ENCODE measurements at regions not wholly inside any gene's neighbourhood (a gene's known extent, or its start where the extent isn't known, plus 50 kb on each side); places are given as distances from the start of the nearest gene placed in this dataset.

DNA sequence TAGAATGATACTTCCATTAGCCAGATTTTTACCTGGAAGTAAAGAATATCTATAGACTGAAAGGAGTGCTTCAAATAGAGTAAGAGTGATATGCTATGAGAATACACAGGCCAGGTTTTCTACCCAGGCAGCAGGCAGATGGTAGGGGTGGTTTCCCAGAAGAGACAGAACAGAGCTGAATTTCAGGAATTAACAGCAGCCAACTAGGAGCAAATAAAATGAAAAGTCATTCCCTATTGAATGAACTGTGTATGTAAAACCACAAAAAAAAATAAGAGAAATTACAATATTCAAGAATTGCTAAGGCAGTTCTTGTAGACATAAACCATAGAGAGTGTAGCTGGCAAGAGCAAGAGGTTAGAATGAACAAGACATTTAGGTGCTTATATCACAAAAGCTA, 336.8 kb downstream of the KCNJ3 start:
- no peak for TF ChIP-seq POLR2A (IDR thresholded peaks at IDR 0.05)
- TF ChIP-seq, protein P1, sequence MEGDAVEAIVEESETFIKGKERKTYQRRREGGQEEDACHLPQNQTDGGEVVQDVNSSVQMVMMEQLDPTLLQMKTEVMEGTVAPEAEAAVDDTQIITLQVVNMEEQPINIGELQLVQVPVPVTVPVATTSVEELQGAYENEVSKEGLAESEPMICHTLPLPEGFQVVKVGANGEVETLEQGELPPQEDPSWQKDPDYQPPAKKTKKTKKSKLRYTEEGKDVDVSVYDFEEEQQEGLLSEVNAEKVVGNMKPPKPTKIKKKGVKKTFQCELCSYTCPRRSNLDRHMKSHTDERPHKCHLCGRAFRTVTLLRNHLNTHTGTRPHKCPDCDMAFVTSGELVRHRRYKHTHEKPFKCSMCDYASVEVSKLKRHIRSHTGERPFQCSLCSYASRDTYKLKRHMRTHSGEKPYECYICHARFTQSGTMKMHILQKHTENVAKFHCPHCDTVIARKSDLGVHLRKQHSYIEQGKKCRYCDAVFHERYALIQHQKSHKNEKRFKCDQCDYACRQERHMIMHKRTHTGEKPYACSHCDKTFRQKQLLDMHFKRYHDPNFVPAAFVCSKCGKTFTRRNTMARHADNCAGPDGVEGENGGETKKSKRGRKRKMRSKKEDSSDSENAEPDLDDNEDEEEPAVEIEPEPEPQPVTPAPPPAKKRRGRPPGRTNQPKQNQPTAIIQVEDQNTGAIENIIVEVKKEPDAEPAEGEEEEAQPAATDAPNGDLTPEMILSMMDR (IDR thresholded peaks at IDR 0.05) = no peak
